Panc1 (cell line): ENCODE measurements at regions not wholly inside any gene's neighbourhood (a gene's known extent, or its start where the extent isn't known, plus 50 kb on each side); places are given as distances from the start of the nearest gene placed in this dataset.

Experiments used
- ATAC-seq: fragments of 200-7000 bp; cut with Tn5 transposase; 2 replicates; pipeline ENCODE4 v1.9.1; 2020; ENCODE audit warnings: mild to moderate bottlenecking, moderate library complexity
- BruUV-seq: library from RNA; stranded (reverse); fragments of 400-500 nt; replicated peaks from 2 replicates; lab custom pipeline; 2021; lab: Mats Ljungman, UMichigan
- CTCF ChIA-PET: fragments of 300-600 bp; sonication (Branson Sonifier 250); formaldehyde crosslinking; loops from one replicate; lab custom pipeline; 2022; ENCODE audit warnings: antibody characterized with exemption; lab: Charles Lee
- POLR2A ChIA-PET: fragments of 300-600 bp; sonication (Branson Sonifier 250); formaldehyde crosslinking; loops from one replicate; lab custom pipeline; 2022; ENCODE audit warnings: antibody characterized with exemption; lab: Charles Lee
- DNase-seq: peaks from one replicate; pipeline ENCODE4 v3.0.0-alpha.2; 2010; ENCODE audit warnings: low read depth, low spot score
- H3K27ac ChIP-seq: 2 replicates; pipeline ENCODE4 v1.5.1; 2011; ENCODE audit warnings: mild to moderate bottlenecking, low read length, inconsistent platforms
- H3K27me3 ChIP-seq: fragments of 200-500 bp; sonication (Bioruptor generic); 2 replicates; pipeline ENCODE4 v1.6.0; 2014; ENCODE audit warnings: low read length, inconsistent platforms; ENCODE audit not compliant: control insufficient read depth, insufficient read depth
- H3K36me3 ChIP-seq: fragments of 200-500 bp; sonication (Bioruptor generic); 2 replicates; pipeline ENCODE4 v1.5.1; 2014; ENCODE audit warnings: inconsistent platforms, mild to moderate bottlenecking, low read length, moderate library complexity; ENCODE audit not compliant: control insufficient read depth, insufficient read depth
- H3K4me1 ChIP-seq: 2 replicates; pipeline ENCODE4 v1.5.1; 2011; ENCODE audit warnings: inconsistent platforms, mild to moderate bottlenecking, low read length, moderate library complexity; ENCODE audit not compliant: control insufficient read depth, insufficient read depth
- H3K4me3 ChIP-seq, 2 experiments: 2 replicates each; pipeline ENCODE4 v1.5.1; 2011 to 2012; ENCODE audit warnings: low read depth in 2 of 2, low read length in 2 of 2, mild to moderate bottlenecking in 2 of 2, inconsistent platforms in 1 of 2, moderate library complexity in 1 of 2
- H3K9me3 ChIP-seq: fragments of 200-500 bp; sonication (Bioruptor generic); 2 replicates; pipeline ENCODE4 v1.5.1; 2014; ENCODE audit warnings: low read depth, mild to moderate bottlenecking, inconsistent platforms, low read length, moderate library complexity; ENCODE audit not compliant: control insufficient read depth, insufficient read depth
- CTCF ChIP-seq: fragments of 450-650 bp; IDR thresholded peaks from 2 replicates; pipeline ENCODE4 v1.5.1; 2017; ENCODE audit warnings: mild to moderate bottlenecking
- POLR2AphosphoS5 ChIP-seq: IDR thresholded peaks from 2 replicates; pipeline ENCODE4 v1.6.1; 2012; ENCODE audit warnings: mild to moderate bottlenecking, low read depth, low read length, moderate library complexity
- REST ChIP-seq, 2 experiments: IDR thresholded peaks; 2 replicates each; pipeline ENCODE4 v1.6.1; 2011 to 2012; ENCODE audit warnings: low read depth in 2 of 2, control low read depth in 1 of 2, low read length in 1 of 2, mild to moderate bottlenecking in 1 of 2, moderate library complexity in 1 of 2; ENCODE audit not compliant: insufficient read depth in 1 of 2
- SIN3A ChIP-seq: IDR thresholded peaks from 2 replicates; pipeline ENCODE4 v1.6.1; 2012; ENCODE audit warnings: low read depth, mild to moderate bottlenecking, low read length, moderate library complexity, borderline replicate concordance; ENCODE audit not compliant: insufficient read depth
- TCF7L2 ChIP-seq: IDR thresholded peaks from 2 replicates; pipeline ENCODE4 v1.6.1; 2011; ENCODE audit warnings: mild to moderate bottlenecking, low read depth, low read length, inconsistent platforms
- in situ Hi-C: cut with HindIII; loops from 2 replicates; pipeline ENCODE4 v1.10.0; 2016; ENCODE audit warnings: low sequenced_read_pairs, low pct_unique_long_range_greater_than_20kb
- intact Hi-C: fragments of 100-400 bp; cut with micrococcal nuclease; formaldehyde crosslinking; loops from one replicate; pipeline ENCODE4 v1.10.0; 2022; ENCODE audit not compliant: unreplicated experiment

DNA sequence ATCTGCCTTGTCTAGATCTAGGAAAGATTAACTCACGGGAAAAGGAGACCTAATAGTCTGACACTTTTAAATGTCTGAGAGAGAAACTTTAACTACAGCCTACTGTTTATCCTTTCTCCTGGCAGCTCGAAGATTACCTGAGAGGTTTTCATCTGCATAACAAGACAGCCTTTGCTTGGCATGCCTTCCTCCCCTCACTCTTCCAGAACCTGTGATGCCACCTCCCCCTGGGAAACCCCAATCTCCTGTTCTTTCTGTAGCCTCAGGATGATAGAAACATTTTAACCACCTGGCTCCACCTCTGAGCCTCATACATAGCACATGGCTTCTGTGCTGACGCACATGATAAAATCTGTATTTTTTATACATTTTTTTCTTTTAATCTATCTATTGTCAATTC, 420.8 kb downstream of the CNTN6 start:
- POLR2A ChIA-PET, result no interaction called here
- CTCF ChIA-PET, result no interaction called here
- no peak overlapping the region for H3K4me3 ChIP-seq
- ATAC-seq (no peak), DNase-seq (no peak)
- H3K27me3 ChIP-seq, result no peaks in the 10 kb centered on the region
- no peaks in the 10 kb centered on the region for H3K4me1 ChIP-seq
- no TSS peak for BruUV-seq
- H3K27ac ChIP-seq, result no peak overlapping the region
- intact Hi-C loops (no loop called here), in situ Hi-C loops (no loop called here)
- TF ChIP-seq REST (IDR thresholded peaks at IDR 0.05; ENCODE audit: insufficient read depth in 1 of 2, low read depth in 2 of 2, low read length in 1 of 2) (no peak), POLR2AphosphoS5 (no peak), CTCF (no peak), TCF7L2 (no peak), SIN3A (no peak)
- no peaks in the 10 kb centered on the region for H3K36me3 ChIP-seq
- no peaks in the 10 kb centered on the region for H3K9me3 ChIP-seq

GRCh38 chr3:1515882-1516281, 423.1 kb downstream of the CNTN6 start:
- intact Hi-C loops (no loop called here), in situ Hi-C loops (no loop called here)
- no peaks in the 10 kb centered on the region for H3K36me3 ChIP-seq
- ChIA-PET POLR2A (no interaction called here), CTCF (no interaction called here)
- ATAC-seq (no peak), DNase-seq (no peak)
- no peaks in the 10 kb centered on the region for H3K9me3 ChIP-seq
- no peaks in the 10 kb centered on the region for H3K4me1 ChIP-seq
- no TSS peak for BruUV-seq
- no peak overlapping the region for H3K4me3 ChIP-seq
- H3K27ac ChIP-seq, result no peak overlapping the region
- no peaks in the 10 kb centered on the region for H3K27me3 ChIP-seq
- TF ChIP-seq SIN3A, result no peak
- TF ChIP-seq REST (IDR thresholded peaks at IDR 0.05; ENCODE audit: insufficient read depth in 1 of 2, low read depth in 2 of 2, low read length in 1 of 2), result no peak
- no peak for TF ChIP-seq POLR2AphosphoS5
- TF ChIP-seq TCF7L2, result no peak
- TF ChIP-seq CTCF, result no peak
